DND-41 (cell line): ENCODE measurements at regions not wholly inside any gene's neighbourhood (a gene's known extent, or its start where the extent isn't known, plus 50 kb on each side); places are given as distances from the start of the nearest gene placed in this dataset.

Source experiments
- EZH2 ChIP-seq: IDR thresholded peaks from 3 replicates; pipeline ENCODE4 v1.6.1; 2012; ENCODE audit warnings: borderline replicate concordance, low read depth, mild to moderate bottlenecking, moderate library complexity, low read length, inconsistent platforms; ENCODE audit not compliant: severe bottlenecking
- TF ChIP-seq, protein P1 (sequence below): IDR thresholded peaks from 2 replicates; pipeline ENCODE4 v1.5.1; 2012; ENCODE audit warnings: borderline replicate concordance, low read length, moderate library complexity, mild to moderate bottlenecking; ENCODE audit not compliant: poor library complexity, severe bottlenecking; ENCODE audit errors: extremely low read depth

DNA sequence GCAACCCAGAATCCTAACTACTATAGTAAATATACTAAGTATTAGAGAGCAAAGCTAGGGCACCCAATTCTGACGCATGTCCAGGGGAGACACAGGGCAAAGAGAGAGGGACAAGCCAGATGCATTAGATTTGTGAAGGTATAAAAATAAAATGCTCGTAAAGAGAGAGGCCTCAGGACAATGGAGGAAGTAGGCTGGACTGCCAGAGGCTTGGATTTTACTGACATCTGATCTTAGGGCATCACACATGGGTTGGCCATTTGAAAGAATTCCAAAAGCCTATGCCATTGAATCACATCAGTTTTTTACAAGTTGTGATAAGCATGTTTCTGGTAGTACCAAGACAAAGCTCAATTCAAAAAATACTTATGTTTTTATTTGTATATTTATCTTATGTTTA, 149.3 kb upstream of the MSX2 start:
- no peak for TF ChIP-seq EZH2
- TF ChIP-seq, protein P1, sequence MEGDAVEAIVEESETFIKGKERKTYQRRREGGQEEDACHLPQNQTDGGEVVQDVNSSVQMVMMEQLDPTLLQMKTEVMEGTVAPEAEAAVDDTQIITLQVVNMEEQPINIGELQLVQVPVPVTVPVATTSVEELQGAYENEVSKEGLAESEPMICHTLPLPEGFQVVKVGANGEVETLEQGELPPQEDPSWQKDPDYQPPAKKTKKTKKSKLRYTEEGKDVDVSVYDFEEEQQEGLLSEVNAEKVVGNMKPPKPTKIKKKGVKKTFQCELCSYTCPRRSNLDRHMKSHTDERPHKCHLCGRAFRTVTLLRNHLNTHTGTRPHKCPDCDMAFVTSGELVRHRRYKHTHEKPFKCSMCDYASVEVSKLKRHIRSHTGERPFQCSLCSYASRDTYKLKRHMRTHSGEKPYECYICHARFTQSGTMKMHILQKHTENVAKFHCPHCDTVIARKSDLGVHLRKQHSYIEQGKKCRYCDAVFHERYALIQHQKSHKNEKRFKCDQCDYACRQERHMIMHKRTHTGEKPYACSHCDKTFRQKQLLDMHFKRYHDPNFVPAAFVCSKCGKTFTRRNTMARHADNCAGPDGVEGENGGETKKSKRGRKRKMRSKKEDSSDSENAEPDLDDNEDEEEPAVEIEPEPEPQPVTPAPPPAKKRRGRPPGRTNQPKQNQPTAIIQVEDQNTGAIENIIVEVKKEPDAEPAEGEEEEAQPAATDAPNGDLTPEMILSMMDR = no peak
